Hematopoietic multipotent progenitor cell treated with erythropoietin and hydrocortisone succinate and interleukin-3 and kit ligand, for 6 days (in vitro differentiated cells): ENCODE measurements at regions not wholly inside any gene's neighbourhood (a gene's known extent, or its start where the extent isn't known, plus 50 kb on each side); places are given as distances from the start of the nearest gene placed in this dataset.

ENCODE experiments used
- DNase-seq: peaks from one replicate; pipeline ENCODE4 v3.0.0-alpha.2; 2015

- no peak for DNase-seq
These were observed 242.1 kb upstream of the DYNLRB2 start for GRCh38 chr16:80298676-80299075.

DNA sequence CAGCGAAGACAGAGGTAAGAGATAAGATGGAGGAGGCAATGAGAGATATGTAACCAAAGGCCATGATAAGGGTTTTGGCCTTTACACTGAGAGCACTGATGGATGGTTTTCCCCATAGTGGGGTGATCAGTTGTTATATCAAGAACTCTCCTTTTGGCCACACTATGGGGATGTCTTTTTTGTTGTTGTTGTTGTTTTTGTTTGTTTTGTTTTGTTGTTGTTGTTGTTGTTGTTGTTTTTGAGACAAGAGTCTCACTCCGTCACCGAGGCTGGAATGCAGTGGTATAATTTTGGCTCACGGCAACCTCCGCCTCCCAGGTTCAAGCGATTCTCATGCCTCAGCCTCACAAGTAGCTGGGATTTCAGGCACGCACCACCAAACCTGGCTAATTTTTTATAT lies 244.8 kb upstream of the DYNLRB2 start:
- DNase-seq, result no peak

GRCh38 chr16:80294172-80294571 lies 246.6 kb upstream of the DYNLRB2 start:
- DNase-seq, result no peak

- no peak for DNase-seq
These were observed 252.2 kb upstream of the DYNLRB2 start for GRCh38 chr16:80288616-80289015.

GRCh38 chr16:80287674-80288073 lies 253.1 kb upstream of the DYNLRB2 start:
- DNase-seq, result no peak

DNA sequence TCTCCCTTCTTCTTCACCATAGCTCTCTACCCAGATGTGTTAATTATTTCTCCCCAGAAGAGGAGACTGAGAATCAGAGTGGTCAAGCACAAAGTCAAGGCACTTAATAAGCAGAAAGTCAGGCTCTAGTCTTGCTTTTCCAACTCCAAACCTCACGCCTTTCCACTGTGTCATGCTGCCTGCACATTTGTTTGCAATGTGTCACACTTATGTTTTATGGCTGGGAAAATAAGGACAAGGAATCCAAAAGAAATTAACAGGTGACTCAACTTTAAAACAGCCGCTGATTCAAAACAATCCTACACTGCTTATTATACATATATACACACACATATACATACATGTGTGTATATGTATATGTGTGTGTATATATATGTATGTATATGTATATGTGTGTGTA lies 255.7 kb upstream of the DYNLRB2 start:
- DNase-seq, result no peak

DNA sequence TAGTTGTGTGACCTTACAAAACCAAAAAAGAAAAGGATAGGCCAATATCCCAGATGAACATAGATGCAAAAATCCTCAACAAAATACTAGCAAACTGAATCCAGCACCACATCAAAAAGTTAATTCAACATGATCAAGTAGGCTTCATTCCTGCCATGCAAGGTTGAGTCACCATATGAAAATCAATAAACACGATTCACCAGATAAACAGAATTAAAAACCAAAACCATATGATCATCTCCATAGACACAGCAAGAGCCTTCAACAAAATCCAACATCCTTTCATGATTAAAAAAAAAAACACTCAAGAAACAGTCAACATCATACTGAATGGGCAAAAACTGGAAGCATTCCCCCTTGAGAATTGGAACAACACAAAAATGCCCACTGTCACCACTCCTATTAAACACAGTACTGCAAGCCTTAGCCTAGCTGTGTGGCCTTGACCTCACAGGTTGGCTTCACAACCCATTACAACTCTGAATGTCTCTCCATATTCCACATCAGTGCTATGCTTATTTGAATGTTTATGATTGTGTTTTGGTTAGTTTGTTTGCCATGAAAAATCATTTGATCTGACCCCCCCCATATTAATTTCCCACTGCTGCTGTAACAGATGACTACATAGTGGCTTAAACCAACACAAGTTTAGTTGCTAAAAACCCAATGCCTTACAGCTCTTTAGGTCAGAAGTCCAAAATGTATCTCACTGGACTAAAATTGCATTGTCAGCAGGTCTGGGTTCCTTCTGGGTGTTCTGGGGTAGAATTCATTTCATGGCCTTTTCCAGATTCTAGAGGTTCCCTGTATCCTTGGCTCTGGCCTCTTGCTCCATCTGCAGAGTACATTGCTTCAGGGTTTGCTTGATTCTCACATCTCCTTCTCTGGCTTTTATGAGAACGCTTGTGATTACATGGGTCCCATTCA lies 257.1 kb upstream of the DYNLRB2 start:
- DNase-seq, result no peak

- DNase-seq, result no peak
These were observed 260.2 kb upstream of the DYNLRB2 start for GRCh38 chr16:80280557-80280956.

- no peak for DNase-seq
These were observed 261.1 kb upstream of the DYNLRB2 start for GRCh38 chr16:80279656-80280055.

DNA sequence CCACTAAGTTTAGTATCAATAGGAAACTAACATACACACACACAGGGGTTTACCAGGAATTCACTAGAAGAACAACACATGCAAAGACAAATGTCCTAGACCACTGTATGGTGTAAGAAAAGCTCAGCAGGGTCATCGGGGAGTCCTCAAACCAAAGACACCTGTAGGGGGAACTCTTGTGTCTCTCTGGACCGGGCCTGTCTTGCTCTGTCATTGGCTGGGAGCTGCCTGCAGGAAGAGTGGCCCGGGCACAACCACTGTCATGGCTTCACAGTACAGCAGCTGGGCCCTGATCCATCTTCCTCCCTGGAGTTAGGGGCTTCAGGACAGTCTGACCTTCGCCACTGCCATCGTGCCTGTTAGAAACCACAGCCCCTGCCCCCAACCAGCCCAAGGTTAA lies 263.6 kb upstream of the DYNLRB2 start:
- peak; percentile 8 for DNase-seq

- no peak for DNase-seq
These were observed 266.1 kb upstream of the DYNLRB2 start for GRCh38 chr16:80274576-80275191.

- no peak for DNase-seq
These were observed 266.9 kb upstream of the DYNLRB2 start for GRCh38 chr16:80273635-80274538.

DNA sequence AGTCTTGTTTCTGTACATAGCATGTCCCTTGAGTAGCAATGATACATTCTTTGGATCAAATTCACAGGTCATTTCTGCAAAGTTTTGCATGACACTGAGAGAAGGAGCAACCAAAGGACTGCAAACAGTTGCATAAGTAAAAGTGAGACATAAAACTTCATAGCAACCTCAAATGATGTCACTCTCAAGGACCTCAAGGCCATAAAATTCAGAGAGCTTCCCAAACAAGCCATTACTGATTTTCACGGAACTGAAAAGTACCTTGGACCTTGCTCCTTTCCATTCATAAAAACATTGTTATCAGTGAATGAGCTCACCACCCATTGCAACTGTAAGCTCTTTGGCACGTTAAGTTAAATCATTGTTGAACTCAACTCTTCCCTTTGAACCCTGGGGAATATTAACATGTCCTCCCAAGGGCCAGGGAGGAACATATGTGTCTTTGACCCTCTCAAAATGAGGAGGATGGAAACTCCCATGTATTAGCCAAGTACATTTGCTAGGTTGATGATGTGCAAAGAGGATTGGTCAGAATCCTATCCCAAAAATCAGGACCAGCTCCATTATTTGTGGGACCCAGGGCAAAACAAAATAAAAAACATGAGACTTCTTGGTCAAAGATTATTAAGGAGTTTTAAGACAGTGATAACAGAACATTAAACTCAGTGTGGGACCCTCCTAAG lies 275.0 kb upstream of the DYNLRB2 start:
- no peak for DNase-seq

DNA sequence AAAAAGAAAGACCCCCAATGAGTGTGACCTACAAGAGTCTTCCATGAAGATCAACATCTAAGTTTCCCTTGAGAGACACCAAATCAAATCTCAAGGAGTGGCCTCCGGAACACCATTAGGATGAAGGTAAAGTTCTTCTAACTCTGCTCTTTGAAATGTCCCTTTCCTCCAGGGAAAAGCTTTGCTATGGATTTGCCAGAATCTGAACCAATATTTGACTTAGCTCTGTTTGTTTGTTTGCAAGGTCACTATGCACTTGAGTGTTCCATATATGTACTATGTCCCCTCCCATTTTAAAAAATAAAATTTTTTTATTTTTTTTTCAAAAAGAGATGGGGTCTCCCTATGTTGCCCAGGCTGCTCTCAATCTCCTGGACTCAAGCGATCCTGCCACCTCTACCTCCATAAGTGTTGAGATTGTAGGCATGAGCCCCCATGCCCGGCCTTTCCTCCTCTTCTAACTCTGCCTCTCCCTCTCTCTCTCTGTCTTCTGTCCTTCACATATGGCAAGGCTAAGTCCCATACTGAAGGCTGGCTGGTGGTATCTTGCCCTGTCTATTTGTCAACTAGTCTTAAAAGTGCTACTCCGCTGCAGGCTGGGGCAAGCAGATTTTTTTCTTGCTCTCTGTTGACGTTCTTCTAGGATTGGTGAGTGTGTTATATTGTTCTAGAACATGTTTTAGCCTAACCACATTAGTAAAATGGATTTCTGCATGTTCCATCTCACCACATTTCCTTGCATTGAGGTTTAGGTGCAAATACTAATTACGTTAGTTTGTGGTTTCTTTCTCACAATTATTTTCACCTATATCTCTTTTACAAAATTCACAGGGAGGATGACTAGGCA lies 276.7 kb upstream of the DYNLRB2 start:
- no peak for DNase-seq

GRCh38 chr16:80263181-80263823 lies 277.5 kb upstream of the DYNLRB2 start:
- DNase-seq, result no peak

GRCh38 chr16:80260906-80261311 lies 279.9 kb upstream of the DYNLRB2 start:
- DNase-seq, result no peak

GRCh38 chr16:80259290-80259805 lies 281.4 kb upstream of the DYNLRB2 start:
- no peak for DNase-seq

DNA sequence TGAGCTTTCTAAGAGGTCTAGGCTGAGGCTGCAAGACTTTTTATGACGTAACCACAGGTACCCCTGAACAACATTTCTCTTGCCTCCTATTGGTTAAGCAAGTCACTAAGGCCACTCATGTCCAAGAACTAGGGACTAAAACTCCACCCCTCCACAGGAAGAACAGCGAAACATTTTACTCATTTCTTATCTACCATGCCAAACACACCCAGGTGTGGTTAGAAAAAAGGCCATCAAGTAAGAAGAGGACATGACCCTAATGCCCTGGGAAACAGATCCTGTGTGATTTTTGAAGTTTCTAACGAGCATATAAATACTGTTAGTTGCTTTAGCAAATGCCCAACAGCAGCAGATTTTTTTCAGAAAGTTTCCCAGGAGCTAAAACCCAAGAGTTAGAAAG lies 282.4 kb upstream of the DYNLRB2 start:
- DNase-seq, result no peak

GRCh38 chr16:80254970-80255369 lies 285.8 kb upstream of the DYNLRB2 start:
- no peak for DNase-seq

GRCh38 chr16:80253741-80254140 lies 287.1 kb upstream of the DYNLRB2 start:
- no peak for DNase-seq

DNA sequence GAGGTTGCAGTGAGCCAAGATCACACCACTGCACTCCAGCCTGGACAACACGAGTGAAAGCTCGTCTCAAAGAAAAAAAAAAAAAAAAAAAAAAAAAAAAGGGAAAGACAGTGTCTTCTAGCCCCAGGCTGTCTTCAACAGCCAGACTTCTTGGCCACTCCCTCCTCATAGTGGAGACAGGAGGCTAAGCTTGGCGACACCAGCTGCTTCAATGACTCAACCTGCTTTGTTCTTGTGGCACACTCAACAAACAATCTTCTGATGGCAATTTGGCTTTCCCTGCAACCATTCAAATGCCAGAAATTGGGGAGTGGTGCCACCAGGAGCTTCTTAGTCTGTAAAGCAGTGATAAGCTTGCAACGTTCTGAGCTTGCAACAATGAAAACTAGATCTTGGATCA lies 290.4 kb upstream of the DYNLRB2 start:
- no peak for DNase-seq
